Caco-2 (cell line): ENCODE measurements at regions not wholly inside any gene's neighbourhood (a gene's known extent, or its start where the extent isn't known, plus 50 kb on each side); places are given as distances from the start of the nearest gene placed in this dataset.

Source experiments
- BruUV-seq: library from RNA; stranded (reverse); fragments of 400-500 nt; replicated peaks from 2 replicates; lab custom pipeline; 2021; lab: Mats Ljungman, UMichigan
- CTCF ChIA-PET: fragments of 300-600 bp; sonication (Branson Sonifier 250); formaldehyde crosslinking; loops from one replicate; lab custom pipeline; 2022; ENCODE audit warnings: antibody characterized with exemption; lab: Charles Lee
- POLR2A ChIA-PET: fragments of 300-600 bp; sonication (Branson Sonifier 250); formaldehyde crosslinking; loops from one replicate; lab custom pipeline; 2022; ENCODE audit warnings: antibody characterized with exemption; lab: Charles Lee
- DNase-seq, 2 experiments: peaks; one replicate each; pipeline versions ENCODE4 v3.0.0 to v3.0.0-alpha.2; 2020 to 2022
- H3K27me3 ChIP-seq: replicated peaks from 2 replicates; pipeline ENCODE4 v1.6.0; 2011; ENCODE audit warnings: low read length; ENCODE audit not compliant: control insufficient read depth, insufficient read depth
- H3K36me3 ChIP-seq: 2 replicates; pipeline ENCODE4 v1.5.1; 2011; ENCODE audit warnings: low read length; ENCODE audit not compliant: control insufficient read depth, insufficient read depth
- H3K4me1 ChIP-seq: fragments of 250-450 bp; sonication (Bioruptor Pico); 2 replicates; pipeline ENCODE4 v1.5.1; 2020; ENCODE audit warnings: mild to moderate bottlenecking
- H3K4me3 ChIP-seq: 2 replicates; pipeline ENCODE4 v1.5.1; 2011; ENCODE audit warnings: low read depth, mild to moderate bottlenecking, control low read depth, low read length
- H3K9me3 ChIP-seq: fragments of 250-450 bp; sonication (Bioruptor Pico); 2 replicates; pipeline ENCODE4 v1.5.1; 2020; ENCODE audit warnings: mild to moderate bottlenecking, moderate library complexity
- H3K27ac Mint-ChIP-seq: one replicate; pipeline ENCODE4 v1.8.0; 2022; ENCODE audit warnings: mixed read lengths; ENCODE audit not compliant: unreplicated experiment
- H3K27me3 Mint-ChIP-seq: one replicate; pipeline ENCODE4 v1.8.0; 2022; ENCODE audit warnings: mixed read lengths; ENCODE audit not compliant: insufficient read depth, unreplicated experiment
- H3K36me3 Mint-ChIP-seq: one replicate; pipeline ENCODE4 v1.8.0; 2022; ENCODE audit warnings: mild to moderate bottlenecking, mixed read lengths; ENCODE audit not compliant: insufficient read depth, unreplicated experiment
- H3K4me1 Mint-ChIP-seq: one replicate; pipeline ENCODE4 v1.8.0; 2022; ENCODE audit warnings: low read depth, mixed read lengths; ENCODE audit not compliant: unreplicated experiment
- H3K4me3 Mint-ChIP-seq: one replicate; pipeline ENCODE4 v1.8.0; 2022; ENCODE audit warnings: mild to moderate bottlenecking, moderate library complexity, mixed read lengths; ENCODE audit not compliant: unreplicated experiment
- H3K9me3 Mint-ChIP-seq: one replicate; pipeline ENCODE4 v1.8.0; 2022; ENCODE audit warnings: mixed read lengths; ENCODE audit not compliant: unreplicated experiment
- intact Hi-C: fragments of 100-400 bp; cut with micrococcal nuclease; formaldehyde crosslinking; loops from one replicate; pipeline ENCODE4 v1.10.0; 2022; ENCODE audit not compliant: unreplicated experiment
- TF ChIP-seq, protein P1 (sequence below), 2 experiments: fragments of 200-600 bp in 1 of 2; IDR thresholded peaks; 1 replicate in 1 of 2; 2 replicates in 1 of 2; pipeline versions ENCODE4 v1.5.1 to v1.8.0; 2011 to 2022; ENCODE audit warnings: antibody characterized with exemption in 1 of 2, control low read depth in 1 of 2, inconsistent platforms in 1 of 2, low read depth in 1 of 2, low read length in 1 of 2, mild to moderate bottlenecking in 1 of 2, moderate library complexity in 1 of 2; ENCODE audit not compliant: insufficient read depth in 1 of 2, severe bottlenecking in 1 of 2, unreplicated experiment in 1 of 2

DNA sequence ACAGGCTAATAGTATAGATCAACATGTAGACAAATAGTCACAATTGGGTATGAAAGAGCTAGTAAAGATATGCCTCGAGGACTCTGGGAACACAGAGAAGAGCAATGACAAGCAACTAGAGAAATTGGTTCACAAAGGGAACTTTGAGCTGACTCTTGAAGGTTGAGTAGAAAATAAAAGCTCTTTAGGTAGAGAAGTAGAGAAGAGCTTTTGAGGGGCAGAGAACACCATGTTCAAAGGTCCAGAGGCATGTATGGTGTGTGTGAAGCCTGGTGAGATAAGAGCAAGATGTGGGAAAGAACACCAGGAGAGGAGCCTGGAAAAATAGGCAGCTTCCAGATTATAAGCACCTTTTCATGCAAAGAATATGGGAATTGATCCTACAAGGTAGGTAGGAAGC lies 109.7 kb upstream of the MAGI3 start:
- H3K4me1 ChIP-seq = peaks cover 4% of the 10 kb centered on the region; the same call in 1 of the 2 replicates
- no peaks in the 10 kb centered on the region for H3K36me3 Mint-ChIP-seq
- peak overlapping the region; percentile 7 for H3K27ac Mint-ChIP-seq
- H3K4me3 Mint-ChIP-seq = no peak overlapping the region
- no peaks in the 10 kb centered on the region for H3K36me3 ChIP-seq
- no peaks in the 10 kb centered on the region for H3K27me3 ChIP-seq
- no peaks in the 10 kb centered on the region for H3K9me3 Mint-ChIP-seq
- ChIA-PET CTCF (no interaction called here), POLR2A (no interaction called here)
- H3K4me3 ChIP-seq = no peak overlapping the region
- H3K4me1 Mint-ChIP-seq = peaks cover 20% of the 10 kb centered on the region
- intact Hi-C loops = no loop called here
- no peaks in the 10 kb centered on the region for H3K9me3 ChIP-seq
- BruUV-seq = no TSS peak
- DNase-seq = no peak
- TF ChIP-seq, protein P1, sequence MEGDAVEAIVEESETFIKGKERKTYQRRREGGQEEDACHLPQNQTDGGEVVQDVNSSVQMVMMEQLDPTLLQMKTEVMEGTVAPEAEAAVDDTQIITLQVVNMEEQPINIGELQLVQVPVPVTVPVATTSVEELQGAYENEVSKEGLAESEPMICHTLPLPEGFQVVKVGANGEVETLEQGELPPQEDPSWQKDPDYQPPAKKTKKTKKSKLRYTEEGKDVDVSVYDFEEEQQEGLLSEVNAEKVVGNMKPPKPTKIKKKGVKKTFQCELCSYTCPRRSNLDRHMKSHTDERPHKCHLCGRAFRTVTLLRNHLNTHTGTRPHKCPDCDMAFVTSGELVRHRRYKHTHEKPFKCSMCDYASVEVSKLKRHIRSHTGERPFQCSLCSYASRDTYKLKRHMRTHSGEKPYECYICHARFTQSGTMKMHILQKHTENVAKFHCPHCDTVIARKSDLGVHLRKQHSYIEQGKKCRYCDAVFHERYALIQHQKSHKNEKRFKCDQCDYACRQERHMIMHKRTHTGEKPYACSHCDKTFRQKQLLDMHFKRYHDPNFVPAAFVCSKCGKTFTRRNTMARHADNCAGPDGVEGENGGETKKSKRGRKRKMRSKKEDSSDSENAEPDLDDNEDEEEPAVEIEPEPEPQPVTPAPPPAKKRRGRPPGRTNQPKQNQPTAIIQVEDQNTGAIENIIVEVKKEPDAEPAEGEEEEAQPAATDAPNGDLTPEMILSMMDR (IDR thresholded peaks at IDR 0.05; ENCODE audit: insufficient read depth in 1 of 2, low read depth in 1 of 2, low read length in 1 of 2, severe bottlenecking in 1 of 2, unreplicated experiment in 1 of 2) = no peak
- H3K27me3 Mint-ChIP-seq = no peaks in the 10 kb centered on the region

DNA sequence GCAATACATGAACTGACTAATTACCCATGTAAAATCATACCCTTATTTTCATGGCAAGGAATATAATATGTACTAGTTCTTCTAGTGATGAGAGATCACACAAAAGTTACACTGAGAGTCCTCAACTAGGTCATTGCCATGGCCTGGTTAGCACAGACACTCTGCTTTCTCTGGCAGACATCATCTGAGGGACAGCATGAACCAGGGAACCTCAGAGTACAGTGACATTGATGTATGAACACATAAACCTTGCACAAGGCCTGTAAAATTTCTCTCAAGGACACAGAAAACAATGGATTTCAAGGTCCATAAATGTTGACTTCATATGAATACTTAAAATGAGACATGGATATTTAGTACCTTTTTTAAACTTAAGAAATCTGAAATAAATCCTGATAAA lies 108.8 kb upstream of the MAGI3 start:
- no peak for DNase-seq
- Mint-ChIP-seq H3K27me3 (no peaks in the 10 kb centered on the region), H3K4me3 (no peak overlapping the region), H3K27ac (no peak overlapping the region), H3K9me3 (no peaks in the 10 kb centered on the region), H3K4me1 (peaks cover 16% of the 10 kb centered on the region), H3K36me3 (no peaks in the 10 kb centered on the region)
- TF ChIP-seq, protein P1 (IDR thresholded peaks at IDR 0.05; ENCODE audit: insufficient read depth in 1 of 2, low read depth in 1 of 2, low read length in 1 of 2, severe bottlenecking in 1 of 2, unreplicated experiment in 1 of 2) = no peak
- intact Hi-C loops = no loop called here
- POLR2A ChIA-PET = no interaction called here
- Histone ChIP-seq H3K4me3 (no peak overlapping the region), H3K9me3 (no peaks in the 10 kb centered on the region), H3K27me3 (no peaks in the 10 kb centered on the region), H3K4me1 (peaks cover 4% of the 10 kb centered on the region; the same call in 1 of the 2 replicates), H3K36me3 (no peaks in the 10 kb centered on the region)
- CTCF ChIA-PET = no interaction called here
- BruUV-seq = no TSS peak

DNA sequence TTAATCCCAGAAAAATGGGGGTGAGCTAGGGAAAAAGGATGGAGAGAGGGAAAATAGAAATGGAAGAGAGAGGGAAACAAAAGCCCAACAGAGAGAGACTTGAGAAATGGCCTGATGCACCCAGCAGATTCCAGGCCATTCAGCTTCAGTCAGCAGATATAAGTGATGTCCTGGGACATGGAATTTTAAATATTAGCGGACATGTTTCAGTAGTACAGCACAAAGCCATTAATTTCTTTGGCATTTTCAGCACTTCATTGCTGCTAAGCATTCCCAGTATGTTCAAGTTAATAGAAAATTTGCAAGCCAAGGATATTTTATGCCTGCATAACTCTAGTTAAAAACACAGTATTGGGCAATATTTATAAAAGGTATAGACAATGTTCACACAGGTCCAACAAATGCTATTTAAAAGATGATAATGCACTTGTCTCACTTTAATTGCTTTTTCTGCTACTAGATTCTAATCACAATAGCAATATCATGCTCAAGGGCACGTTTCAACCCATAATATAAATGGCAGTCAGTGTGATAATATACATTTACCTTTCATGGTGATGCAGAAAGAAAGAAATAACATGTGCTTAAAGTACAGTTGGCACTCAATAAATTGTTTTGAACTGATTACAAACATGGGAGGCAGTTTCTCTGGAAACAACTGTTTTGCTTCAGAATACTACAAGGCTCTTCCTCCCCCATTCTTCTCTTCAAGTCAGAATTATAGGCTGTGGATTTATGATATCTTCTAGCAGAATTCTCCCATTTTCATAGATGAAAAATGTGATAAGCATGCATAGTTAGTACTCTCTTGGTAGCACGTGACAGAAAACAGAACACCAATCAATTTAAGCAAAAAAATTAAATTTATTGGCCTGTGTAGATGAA lies 108.1 kb upstream of the MAGI3 start:
- Mint-ChIP-seq H3K4me1 (peaks cover 16% of the 10 kb centered on the region), H3K27ac (no peak overlapping the region), H3K4me3 (no peak overlapping the region), H3K36me3 (no peaks in the 10 kb centered on the region), H3K27me3 (no peaks in the 10 kb centered on the region), H3K9me3 (no peaks in the 10 kb centered on the region)
- ChIA-PET CTCF (no interaction called here), POLR2A (interaction anchor here (0.6 kb wide), 1 partner anchor 29 kb away, joined by 3 read pairs; no protein-coding TSS in a partner anchor)
- BruUV-seq = no TSS peak
- DNase-seq = no peak
- H3K4me1 ChIP-seq = peaks cover 4% of the 10 kb centered on the region; the same call in 1 of the 2 replicates
- TF ChIP-seq, protein P1 (IDR thresholded peaks at IDR 0.05; ENCODE audit: insufficient read depth in 1 of 2, low read depth in 1 of 2, low read length in 1 of 2, severe bottlenecking in 1 of 2, unreplicated experiment in 1 of 2) = no peak
- no peaks in the 10 kb centered on the region for H3K27me3 ChIP-seq
- intact Hi-C loops = no loop called here
- no peak overlapping the region for H3K4me3 ChIP-seq
- no peaks in the 10 kb centered on the region for H3K9me3 ChIP-seq
- no peaks in the 10 kb centered on the region for H3K36me3 ChIP-seq
